Common myeloid progenitor, CD34-positive (primary cell): ENCODE measurements at regions not wholly inside any gene's neighbourhood (a gene's known extent, or its start where the extent isn't known, plus 50 kb on each side); places are given as distances from the start of the nearest gene placed in this dataset.

Experiments
- CTCF ChIA-PET: fragments of 350-600 bp; sonication (Branson Sonifier 250); formaldehyde crosslinking; loops from one replicate; lab custom pipeline; 2021; ENCODE audit warnings: antibody characterized with exemption; lab: Charles Lee
- POLR2A ChIA-PET: fragments of 350-600 bp; sonication (Branson Sonifier 250); formaldehyde crosslinking; loops from one replicate; lab custom pipeline; 2021; ENCODE audit warnings: antibody characterized with exemption; lab: Charles Lee
- DNase-seq, 3 donors: peaks; one replicate each; pipeline versions ENCODE4 v3.0.0 to v3.0.0-alpha.2; 2013
- H3K27ac ChIP-seq, 2 experiments: 1 replicate in 1 of 2; 2 replicates in 1 of 2; pipeline ENCODE4 v1.7.0; 2013; ENCODE audit warnings: inconsistent platforms in 2 of 2, low read length in 2 of 2, mild to moderate bottlenecking in 2 of 2, low read depth in 1 of 2, moderate library complexity in 1 of 2; ENCODE audit not compliant: severe bottlenecking in 2 of 2, insufficient read depth in 1 of 2, poor library complexity in 1 of 2
- H3K27me3 ChIP-seq, 5 experiments: replicated peaks in 2 of 5; 1 replicate in 3 of 5; 2 replicates in 2 of 5; pipeline versions ENCODE4 v1.6.1 to v1.7.0; 2013; ENCODE audit warnings: low read length in 4 of 5, mild to moderate bottlenecking in 2 of 5, moderate library complexity in 2 of 5, inconsistent platforms in 1 of 5; ENCODE audit not compliant: insufficient read depth in 5 of 5, control insufficient read depth in 4 of 5
- H3K36me3 ChIP-seq, 4 experiments: 1 replicate in 2 of 4; 2 replicates in 2 of 4; pipeline versions ENCODE4 v1.6.1 to v1.7.0; 2013; ENCODE audit warnings: low read length in 3 of 4, control low read depth in 1 of 4, mild to moderate bottlenecking in 1 of 4; ENCODE audit not compliant: control insufficient read depth in 4 of 4, insufficient read depth in 4 of 4
- H3K4me1 ChIP-seq, 4 experiments: 1 replicate in 3 of 4; 2 replicates in 1 of 4; pipeline versions ENCODE4 v1.6.1 to v1.7.1; 2013; ENCODE audit warnings: low read length in 3 of 4, mild to moderate bottlenecking in 3 of 4, control low read depth in 1 of 4, inconsistent platforms in 1 of 4, moderate library complexity in 1 of 4; ENCODE audit not compliant: control insufficient read depth in 4 of 4, insufficient read depth in 4 of 4; ENCODE audit errors: control extremely low read depth in 1 of 4
- H3K4me3 ChIP-seq, 7 experiments: 1 replicate in 4 of 7; 2 replicates in 3 of 7; pipeline versions ENCODE4 v1.5.1 to v1.7.0; 2013; ENCODE audit warnings: mild to moderate bottlenecking in 7 of 7, low read length in 6 of 7, moderate library complexity in 6 of 7, inconsistent platforms in 2 of 7, low read depth in 2 of 7, control low read depth in 1 of 7; ENCODE audit not compliant: insufficient read depth in 4 of 7, control insufficient read depth in 1 of 7; ENCODE audit errors: extremely low read depth in 1 of 7
- H3K9me3 ChIP-seq, 5 experiments: 1 replicate in 4 of 5; 2 replicates in 1 of 5; pipeline versions ENCODE4 v1.6.1 to v1.7.1; 2013; ENCODE audit warnings: low read length in 4 of 5, mild to moderate bottlenecking in 2 of 5, inconsistent platforms in 1 of 5, low read depth in 1 of 5, moderate library complexity in 1 of 5; ENCODE audit not compliant: control insufficient read depth in 4 of 5, insufficient read depth in 2 of 5; ENCODE audit errors: control extremely low read depth in 1 of 5
- WGBS: methylation state at CpG from one replicate; pipeline ENCODE4 v1.1.5; 2013; ENCODE audit not compliant: insufficient coverage; 5-methylcytosine and 5-hydroxymethylcytosine counted together

DNA sequence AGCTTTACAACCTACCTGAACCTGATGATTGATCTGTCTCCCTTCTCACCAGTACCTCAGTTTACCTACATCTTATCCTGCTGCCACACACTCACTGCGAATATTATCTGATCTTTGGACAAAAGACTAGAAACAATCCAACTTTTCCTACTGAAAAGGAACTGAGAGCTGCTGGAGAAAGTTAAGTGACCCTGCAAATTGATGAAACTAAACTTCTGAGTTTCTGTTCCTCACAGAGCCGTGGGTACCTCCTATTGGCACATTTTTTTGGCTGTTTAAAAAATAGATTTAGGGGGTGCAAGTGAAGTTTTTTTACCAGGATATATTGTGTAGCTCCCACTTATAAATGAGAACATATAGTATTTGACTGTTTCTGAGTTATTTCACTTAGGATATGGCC, 66.0 kb upstream of the STARD3NL start:
- H3K36me3 ChIP-seq, result no peaks in the 10 kb centered on the region
- no peak for DNase-seq
- WGBS, result no CpG with 5 or more reads among the region's 2 CpGs
- no peaks in the 10 kb centered on the region for H3K9me3 ChIP-seq
- ChIA-PET POLR2A (no interaction called here), CTCF (interaction anchor here (0.8 to 1.3 kb wide), 2 partner anchors 103 to 109 kb away, joined by 3 to 5 read pairs; no protein-coding TSS in a partner anchor)
- no peak overlapping the region for H3K27ac ChIP-seq
- H3K4me1 ChIP-seq, result no peaks in the 10 kb centered on the region
- no peak overlapping the region for H3K4me3 ChIP-seq
- no peaks in the 10 kb centered on the region for H3K27me3 ChIP-seq

DNA sequence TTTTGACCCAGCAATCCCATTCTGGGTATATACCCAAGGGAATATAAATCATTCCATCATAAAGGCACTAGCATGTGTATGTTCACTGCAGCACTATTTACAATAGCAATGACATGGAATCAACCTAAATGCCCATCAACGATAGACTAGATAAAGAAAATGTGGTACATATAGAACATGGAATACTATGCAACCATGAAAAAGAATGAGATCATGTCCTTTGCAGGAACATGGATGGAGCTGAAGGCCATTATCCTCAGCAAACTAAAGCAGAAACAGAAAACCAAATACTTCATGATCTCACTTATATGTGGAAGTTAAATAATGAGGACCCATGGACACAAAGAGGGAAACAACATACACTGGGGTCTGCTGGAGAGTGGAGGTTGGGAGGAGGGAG, 58.0 kb upstream of the STARD3NL start:
- Histone ChIP-seq H3K36me3 (no peaks in the 10 kb centered on the region), H3K4me3 (no peak overlapping the region), H3K4me1 (no peaks in the 10 kb centered on the region), H3K9me3 (peaks cover 0 to 10% (median 4%) of the 10 kb centered on the region in 5 experiments), H3K27me3 (no peaks in the 10 kb centered on the region), H3K27ac (no peak overlapping the region)
- WGBS, result no CpG with 5 or more reads among the region's 1 CpG
- ChIA-PET CTCF (interaction anchor here (0.9 to 1.1 kb wide), 2 partner anchors 12 to 14 kb away, joined by 4 read pairs; no protein-coding TSS in a partner anchor), POLR2A (no interaction called here)
- no peak for DNase-seq

DNA sequence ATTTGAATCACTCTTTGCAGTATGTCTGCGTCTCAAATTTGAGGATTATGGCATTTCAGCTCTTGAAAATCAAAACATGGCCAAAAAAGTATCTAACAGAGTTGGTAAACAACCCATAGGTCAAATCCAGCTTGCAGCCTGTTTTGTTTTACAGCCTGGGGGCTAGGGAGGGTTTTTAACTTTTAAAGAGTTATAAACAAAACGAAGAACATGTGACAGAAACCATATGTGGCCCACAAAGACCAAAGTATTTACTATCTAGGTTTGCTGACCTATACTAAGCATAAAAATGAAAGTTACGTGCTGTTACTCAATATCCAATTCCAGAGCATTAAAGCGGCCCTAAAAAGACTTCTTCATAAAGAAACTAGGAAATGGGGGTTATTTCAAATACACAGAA, 55.5 kb upstream of the STARD3NL start:
- ChIA-PET CTCF (no interaction called here), POLR2A (no interaction called here)
- DNase-seq, result no peak
- H3K27me3 ChIP-seq, result no peaks in the 10 kb centered on the region
- no peak overlapping the region for H3K27ac ChIP-seq
- peaks cover 0 to 4% (median 0%) of the 10 kb centered on the region in 4 experiments for H3K4me1 ChIP-seq
- no peaks in the 10 kb centered on the region for H3K36me3 ChIP-seq
- WGBS, result 86% methylated on average over 1 of the region's 4 CpGs
- H3K4me3 ChIP-seq, result no peak overlapping the region
- peaks cover 0 to 10% (median 4%) of the 10 kb centered on the region in 5 experiments for H3K9me3 ChIP-seq

DNA sequence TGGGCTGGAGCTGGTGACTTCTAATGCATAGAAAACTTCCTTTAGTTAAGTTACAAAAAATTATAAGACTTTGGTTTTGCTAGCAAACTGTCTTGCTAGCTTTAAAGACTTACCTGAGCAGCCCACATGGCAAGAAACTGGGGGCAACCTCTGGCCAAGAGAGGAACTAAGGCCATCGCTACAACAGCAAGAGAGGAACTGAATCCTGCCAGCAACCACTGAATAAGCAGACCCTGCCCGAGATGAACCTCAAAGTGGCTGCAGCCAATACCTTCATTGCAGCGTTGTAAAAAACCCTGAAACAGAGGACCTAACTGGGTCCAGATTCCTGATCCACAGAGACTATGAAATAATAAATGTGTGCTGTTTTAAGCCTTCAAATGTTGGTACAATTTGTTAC, 54.6 kb upstream of the STARD3NL start:
- DNase-seq, result no peak
- ChIA-PET POLR2A (no interaction called here), CTCF (interaction anchor here (1.0 kb wide), 1 partner anchor 14 kb away, joined by 4 read pairs; no protein-coding TSS in a partner anchor)
- Histone ChIP-seq H3K4me3 (no peak overlapping the region), H3K27ac (no peak overlapping the region), H3K36me3 (no peaks in the 10 kb centered on the region), H3K27me3 (no peaks in the 10 kb centered on the region), H3K4me1 (peaks cover 0 to 10% (median 0%) of the 10 kb centered on the region in 4 experiments), H3K9me3 (peaks cover 0 to 10% (median 4%) of the 10 kb centered on the region in 5 experiments)
- 85% methylated on average over 2 of the region's 3 CpGs for WGBS

DNA sequence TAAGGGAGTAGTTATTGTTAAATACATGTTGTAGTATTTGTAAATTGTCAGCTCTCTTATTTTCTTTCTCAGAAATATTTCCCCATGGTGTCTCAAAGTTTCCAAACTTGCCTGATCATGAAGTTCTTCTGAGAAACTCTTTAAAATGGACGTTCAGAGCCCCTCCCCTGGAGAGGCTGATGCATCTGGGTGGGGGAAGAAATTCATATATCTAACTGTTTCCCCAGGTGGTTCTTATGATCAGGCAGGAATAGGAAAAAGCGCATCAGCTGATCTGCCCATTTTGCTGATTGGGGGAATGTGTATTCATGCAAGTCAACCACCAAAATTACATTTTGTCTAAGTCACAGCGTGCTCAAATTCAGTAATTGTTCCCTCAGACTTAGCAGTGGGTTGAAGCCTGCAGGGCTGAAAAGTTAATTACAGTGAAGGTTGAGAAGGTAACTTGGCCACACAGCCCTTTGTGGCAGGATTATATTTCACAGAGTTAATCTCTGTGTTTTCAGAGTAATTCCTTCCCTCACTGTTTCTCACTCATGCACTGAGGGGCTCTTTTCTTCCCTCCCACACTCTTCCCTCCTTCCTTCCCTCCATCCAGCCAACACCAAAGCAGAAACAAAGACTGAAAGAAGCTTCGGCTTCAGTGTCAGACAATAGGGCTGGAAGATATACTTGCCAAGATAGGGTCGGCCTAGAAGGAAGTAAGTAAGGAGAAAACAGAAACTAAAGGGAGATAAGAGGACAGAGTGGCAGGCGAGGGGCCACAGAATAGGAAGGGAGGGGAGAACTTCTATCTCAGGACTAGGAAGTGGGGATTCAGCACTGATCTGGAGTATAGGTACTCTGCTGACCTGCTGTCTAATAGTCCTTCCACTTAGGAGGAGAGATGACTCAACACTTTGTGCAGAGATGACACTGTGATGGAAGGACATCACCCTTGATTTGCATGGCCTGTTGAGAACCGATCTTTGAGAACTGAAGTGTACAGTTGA, 50.5 kb upstream of the STARD3NL start:
- Histone ChIP-seq H3K27ac (peak overlapping the region in 1 of 2 experiments; percentile 69), H3K4me3 (no peak overlapping the region), H3K27me3 (no peaks in the 10 kb centered on the region), H3K4me1 (peaks cover 0 to 10% (median 0%) of the 10 kb centered on the region in 4 experiments), H3K36me3 (no peaks in the 10 kb centered on the region), H3K9me3 (peaks cover 0 to 2% (median 0%) of the 10 kb centered on the region in 5 experiments)
- ChIA-PET POLR2A (no interaction called here), CTCF (interaction anchor here (0.6 to 1.2 kb wide), 4 partner anchors 33 to 1326 kb away, joined by 3 to 5 read pairs (median 4); no protein-coding TSS in a partner anchor)
- DNase-seq, result peak in 2 of 3 donors; percentile 16 to 34
- WGBS, result 64% methylated on average over 5 of the region's 7 CpGs
